ACHN (cell line): ENCODE measurements at regions not wholly inside any gene's neighbourhood (a gene's known extent, or its start where the extent isn't known, plus 50 kb on each side); places are given as distances from the start of the nearest gene placed in this dataset.

Experiments used
- DNase-seq: peaks from one replicate; pipeline ENCODE4 v3.0.0-alpha.2; 2015
- in situ Hi-C: cut with HindIII; loops from 2 replicates; pipeline ENCODE4 v1.10.0; 2017; ENCODE audit warnings: low sequenced_read_pairs, low pct_ligation_motif_present, low pct_unique_long_range_greater_than_20kb

DNA sequence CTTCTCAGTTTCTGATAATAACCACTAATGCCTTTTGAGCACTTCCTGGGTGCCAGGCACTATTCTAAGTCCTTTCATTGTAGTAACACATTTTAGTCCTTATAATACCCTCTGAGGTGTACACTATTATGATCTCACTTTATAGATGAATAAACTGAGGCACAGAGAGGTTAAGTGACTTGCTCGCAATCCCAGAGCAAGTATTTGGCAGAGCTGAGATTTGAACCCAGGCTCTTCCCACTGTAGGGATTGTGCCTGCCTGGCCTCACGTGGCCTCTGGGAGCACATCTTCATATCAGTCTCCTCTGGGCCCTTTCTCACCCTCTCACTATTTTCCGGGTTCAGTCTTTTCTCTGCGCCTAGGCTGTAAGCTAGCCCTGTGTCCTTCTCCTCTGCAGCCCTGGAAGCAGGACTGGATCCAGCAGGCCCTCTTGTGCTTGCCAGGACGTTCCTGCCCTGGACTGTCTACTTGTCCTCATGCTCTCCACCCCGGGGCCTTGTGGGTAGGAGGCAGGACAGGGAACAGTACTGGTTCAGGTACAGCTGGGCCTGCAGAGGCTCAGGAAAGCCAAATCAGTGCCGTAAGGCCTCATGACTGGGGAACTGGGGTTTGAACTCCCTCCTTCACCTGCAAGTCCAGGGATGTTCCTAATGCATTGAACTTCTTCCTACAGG, 139.6 kb downstream of the VEGFA start:
- DNase-seq = no peak
- in situ Hi-C loops = no loop called here

DNA sequence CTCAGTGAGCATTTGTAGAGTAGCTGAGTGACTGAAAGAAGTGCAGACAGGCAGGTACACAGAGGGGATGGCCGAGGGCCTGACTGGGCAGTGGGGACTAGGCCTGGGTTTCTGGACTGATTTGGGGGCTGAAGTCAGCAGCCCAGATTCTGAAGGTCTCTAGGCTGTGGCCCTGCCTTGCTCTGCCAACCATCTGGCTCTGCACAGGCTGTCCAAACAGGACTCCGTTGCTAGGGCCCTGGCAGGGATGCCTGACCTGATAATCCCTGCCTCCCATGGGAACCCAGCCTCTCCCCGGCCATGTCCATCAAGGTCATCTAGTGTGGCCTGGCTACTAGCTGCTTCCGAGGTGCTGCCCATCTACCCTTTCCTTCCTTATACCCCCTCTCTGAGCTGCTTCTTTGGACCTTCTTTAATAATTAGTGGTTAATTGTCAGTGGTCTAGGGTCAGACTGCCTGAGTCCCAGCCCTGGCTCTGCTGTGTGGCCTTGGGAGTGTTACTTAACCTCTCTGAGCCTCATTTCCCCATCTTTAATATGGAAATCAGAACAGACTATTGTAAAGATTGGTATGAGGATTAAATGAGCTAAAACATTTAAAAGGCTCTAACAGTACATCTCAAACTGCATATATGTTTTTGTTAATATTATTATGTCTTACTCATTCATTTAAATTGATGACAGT, 137.9 kb downstream of the VEGFA start:
- no peak for DNase-seq
- in situ Hi-C loops = no loop called here

DNA sequence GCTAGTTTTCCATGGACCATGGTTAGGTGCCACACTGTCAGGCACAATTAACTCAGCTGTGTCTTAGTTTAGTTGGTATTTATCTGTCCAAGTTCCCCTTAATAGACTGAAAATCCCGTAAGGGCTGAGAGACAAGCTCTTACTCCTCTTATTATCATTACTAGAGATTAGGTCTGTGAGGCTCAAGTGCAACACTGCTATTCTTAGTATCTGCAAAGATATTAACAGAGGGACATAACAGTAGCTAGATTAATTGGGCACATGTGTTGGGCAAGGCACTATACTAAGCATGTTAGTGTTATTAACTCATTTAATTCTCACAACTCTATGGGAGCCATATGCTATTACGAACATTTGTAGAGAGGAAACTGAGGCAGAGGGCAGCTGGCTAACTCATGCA, 137.3 kb downstream of the VEGFA start:
- no peak for DNase-seq
- in situ Hi-C loops = no loop called here

DNA sequence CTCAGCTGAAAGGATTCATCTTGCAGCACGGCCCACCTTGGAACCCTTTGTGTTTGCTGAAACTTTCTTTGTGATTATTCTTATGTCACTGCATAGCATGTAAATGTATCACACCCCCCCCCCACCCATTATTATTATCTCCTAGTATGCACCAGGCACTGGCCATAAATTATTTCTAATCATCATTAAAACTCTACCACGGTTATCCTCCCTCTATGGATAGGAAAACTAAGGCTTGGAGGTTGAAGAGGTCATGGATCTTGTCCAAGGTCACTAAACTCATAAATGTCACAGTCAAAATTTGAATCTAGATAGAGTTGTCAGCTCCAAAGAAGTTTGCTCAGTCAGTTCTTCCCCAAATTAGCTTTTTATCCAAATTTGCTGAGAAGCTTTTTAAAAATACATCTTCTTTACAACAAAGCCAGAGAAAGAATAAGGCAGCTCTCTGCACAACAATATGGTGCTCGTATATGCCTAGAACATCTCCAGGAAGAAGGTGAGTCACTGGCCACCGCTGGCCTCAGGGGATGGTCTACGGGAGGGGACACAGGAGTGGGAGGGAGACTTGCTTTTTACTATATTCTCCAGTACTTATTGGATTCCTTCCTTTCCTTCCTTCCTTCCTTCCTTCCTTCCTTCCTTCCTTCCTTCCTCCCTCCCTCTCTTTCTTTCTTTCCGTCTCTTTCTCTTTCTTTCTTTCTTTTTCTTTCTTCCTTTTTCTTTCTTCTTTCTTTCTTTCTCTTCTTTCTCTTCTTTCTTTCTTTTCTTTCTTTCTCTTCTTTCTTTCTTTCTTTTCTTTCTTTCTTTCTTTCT, 134.5 kb downstream of the VEGFA start:
- in situ Hi-C loops = no loop called here
- no peak for DNase-seq

DNA sequence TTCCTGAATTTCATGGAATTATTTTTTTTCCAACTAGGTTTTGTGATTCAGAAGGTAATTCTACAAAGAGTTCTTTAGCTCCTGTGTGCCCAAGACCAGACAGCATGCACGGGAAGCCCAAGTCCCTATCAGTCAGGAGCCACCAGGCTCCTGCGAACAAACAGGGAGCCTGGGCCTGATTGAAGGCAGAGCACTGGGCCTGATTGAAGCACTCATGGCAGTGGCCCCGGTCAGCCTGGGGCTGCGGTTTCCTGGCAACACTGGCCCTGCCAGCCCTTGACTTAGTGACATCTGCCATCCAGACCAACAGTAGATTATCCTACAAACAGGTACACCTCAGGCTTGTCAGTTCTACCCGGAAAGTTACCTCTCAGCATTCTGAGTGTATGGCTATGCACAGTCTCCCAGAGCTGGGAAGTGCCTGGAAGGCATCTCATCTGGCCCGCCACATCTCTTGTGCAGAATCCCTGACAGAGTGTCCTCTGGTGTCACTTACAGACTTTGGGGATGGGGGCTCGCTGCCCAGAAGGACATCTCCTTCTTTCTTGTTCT, 133.8 kb downstream of the VEGFA start:
- no peak for DNase-seq
- in situ Hi-C loops = no loop called here

DNA sequence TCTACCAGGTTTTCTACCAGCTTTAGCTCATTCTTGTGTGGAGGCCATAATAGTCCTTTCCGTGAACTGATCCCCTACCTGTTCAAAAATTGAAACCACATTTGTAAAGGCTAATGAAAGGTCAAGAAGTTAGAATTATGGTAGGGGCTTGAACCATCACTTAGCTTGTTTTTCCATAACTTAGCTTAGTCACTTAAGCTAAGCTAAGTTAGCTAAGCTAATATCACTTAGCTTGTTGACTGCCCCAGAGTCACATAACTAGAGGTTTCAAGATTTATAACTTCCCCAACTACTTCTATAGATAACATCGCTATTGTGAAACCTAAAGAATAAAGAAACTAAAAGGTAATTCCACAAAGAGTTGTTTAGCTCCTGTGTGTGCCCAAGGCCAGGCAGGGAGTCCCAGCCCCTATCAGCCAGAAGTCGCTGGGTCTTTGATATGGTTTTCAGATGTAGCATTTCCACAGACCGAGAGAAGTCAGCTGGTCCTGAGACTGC, 131.8 kb downstream of the VEGFA start:
- no peak for DNase-seq
- in situ Hi-C loops = no loop called here

DNA sequence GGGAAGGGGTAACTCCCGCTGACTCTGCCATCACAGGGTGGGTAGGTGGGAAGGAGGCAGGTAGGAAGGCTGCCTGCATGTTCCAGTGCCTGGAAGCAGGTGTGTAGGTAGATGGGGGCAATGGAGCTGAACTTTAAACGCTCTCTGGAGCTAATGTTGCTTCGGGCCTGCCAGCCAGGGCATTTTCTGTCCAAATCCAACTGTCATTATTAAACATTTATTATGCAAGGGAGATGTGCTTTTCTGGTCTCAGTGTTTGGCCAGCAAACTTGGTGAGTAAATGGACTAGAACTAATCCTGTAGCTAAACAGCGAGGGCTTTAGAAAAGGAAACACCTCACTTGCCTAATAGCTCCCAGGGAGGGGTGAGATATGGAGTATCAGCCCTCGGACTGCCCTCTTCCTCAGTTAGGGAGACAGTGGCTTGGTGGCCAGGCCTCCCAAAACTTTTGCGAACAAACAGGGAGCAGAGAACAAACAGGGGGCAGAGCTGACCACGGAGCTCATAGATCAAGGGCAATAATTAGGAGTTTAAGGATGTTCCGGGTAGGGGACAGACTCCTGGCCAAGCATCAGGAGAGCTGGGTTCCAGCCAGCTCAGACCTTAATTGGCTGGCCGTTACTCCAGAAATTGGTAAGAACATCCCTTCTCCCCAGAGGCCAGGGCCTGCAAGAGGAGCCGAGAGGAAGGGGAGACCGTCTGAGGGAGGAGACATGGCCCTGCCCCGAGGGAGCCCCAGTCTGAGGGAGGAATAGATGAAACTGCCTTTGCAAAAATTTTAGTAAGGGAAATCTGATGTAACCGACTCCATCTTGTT, 131.1 kb downstream of the VEGFA start:
- in situ Hi-C loops = no loop called here
- no peak for DNase-seq

DNA sequence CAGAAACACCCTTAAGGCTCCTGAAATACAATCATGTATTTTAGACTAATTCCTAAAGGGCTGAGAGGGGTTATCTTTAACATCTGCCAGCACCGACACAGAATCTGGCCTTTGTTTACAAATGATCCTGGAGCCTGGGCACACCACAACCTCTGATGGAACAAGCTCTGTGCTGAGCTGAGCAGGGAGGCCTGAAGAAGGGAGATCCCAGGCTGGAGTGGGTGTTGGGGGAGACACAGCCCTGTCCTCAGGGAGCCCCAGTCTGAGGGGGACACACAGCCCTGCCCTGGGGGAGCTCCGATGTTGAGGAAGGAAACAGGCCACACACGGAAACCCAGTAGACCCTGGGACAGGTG, 130.5 kb downstream of the VEGFA start:
- DNase-seq = no peak
- in situ Hi-C loops = no loop called here

DNA sequence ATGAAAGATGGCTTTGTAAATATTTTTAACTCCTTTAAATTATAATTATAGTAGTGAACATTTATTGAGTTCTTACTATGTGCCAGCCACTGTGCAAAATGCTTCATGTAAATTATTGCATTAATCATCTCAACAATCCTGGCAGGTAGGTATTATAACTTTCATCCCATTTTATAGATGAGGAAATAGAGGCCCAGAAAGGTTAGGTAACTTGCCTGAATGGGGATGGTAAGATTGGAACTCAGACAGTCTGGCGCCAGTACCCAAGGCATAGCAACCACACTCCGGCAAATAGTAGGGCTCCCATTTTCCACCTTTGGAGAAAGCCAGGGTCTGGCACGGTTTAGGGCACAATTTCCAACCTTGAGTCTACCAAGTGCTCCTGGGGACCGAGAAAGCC, 129.8 kb downstream of the VEGFA start:
- DNase-seq = no peak
- in situ Hi-C loops = no loop called here

DNA sequence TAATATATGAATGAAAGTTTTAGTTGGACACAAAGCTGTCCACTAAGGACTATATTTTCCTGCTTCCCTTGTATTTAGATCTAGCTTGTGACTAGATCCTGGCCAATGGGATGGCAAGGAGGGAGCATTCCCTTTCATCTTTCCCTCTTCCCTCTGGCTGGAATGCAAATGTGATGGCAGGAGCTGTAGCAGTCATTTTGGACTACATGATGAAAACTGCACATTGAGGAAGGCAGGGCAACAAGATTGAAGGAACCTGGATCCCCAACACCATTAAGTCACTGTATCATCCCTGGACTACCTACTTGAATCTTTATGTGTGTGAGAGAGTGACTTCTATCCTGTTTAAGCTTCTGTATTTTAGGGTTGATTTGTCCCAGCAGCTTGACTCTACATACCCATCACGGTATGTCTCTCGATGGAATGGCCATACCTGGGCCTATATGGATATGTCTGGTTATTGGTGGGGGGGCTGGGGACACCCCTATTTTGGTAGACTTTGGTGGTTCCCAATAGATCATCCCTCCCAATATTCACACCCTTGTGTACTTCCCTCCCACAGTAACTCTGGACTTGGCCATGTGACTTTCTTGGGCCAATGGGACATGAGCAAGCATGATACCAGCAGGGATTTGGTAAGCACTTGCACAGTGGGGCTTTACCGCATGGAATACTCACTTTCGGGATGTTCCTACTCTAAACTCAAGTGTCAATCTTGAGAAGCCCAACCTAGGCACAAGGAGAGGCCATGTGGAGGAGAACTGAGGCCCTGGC, 128.5 kb downstream of the VEGFA start:
- in situ Hi-C loops = no loop called here

DNA sequence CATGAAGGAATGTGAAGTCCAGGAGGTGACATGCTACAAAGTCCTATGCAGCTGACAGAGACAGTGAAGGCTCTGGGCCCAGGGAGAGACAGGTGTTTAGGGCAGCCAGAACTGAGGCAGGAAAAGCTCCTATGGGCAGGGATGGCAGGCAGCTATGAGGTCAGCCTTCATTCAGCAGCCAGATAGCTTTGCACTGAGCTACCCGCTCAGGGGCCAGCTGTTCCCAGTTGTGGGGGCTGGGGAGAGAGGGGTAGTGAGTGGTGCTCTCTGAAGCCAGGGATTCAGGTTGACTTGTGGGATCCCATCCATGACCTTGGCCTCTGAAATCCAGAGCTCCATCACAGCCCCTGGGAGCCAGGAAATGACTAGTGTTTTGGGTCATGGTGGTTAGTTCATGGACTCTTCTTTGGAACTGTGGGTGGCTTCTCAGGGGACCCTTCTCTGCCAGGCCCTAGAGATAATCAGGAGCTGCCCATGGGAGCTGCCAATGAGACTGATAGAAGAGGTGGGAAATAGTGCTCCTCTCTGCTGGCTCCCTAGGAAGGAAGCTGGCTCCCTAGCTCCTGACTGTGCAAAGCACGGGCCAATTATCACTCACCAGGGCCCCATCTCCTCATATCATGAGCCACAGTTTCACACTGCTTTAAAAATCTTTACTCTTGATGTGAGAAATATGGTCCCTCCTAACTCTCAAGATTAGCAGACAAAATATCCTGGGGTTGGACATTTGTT, 127.7 kb downstream of the VEGFA start:
- in situ Hi-C loops = no loop called here
- no peak for DNase-seq

More for the DNA sequence above, 128.5 kb downstream of the VEGFA start:
- DNase-seq = no peak

DNA sequence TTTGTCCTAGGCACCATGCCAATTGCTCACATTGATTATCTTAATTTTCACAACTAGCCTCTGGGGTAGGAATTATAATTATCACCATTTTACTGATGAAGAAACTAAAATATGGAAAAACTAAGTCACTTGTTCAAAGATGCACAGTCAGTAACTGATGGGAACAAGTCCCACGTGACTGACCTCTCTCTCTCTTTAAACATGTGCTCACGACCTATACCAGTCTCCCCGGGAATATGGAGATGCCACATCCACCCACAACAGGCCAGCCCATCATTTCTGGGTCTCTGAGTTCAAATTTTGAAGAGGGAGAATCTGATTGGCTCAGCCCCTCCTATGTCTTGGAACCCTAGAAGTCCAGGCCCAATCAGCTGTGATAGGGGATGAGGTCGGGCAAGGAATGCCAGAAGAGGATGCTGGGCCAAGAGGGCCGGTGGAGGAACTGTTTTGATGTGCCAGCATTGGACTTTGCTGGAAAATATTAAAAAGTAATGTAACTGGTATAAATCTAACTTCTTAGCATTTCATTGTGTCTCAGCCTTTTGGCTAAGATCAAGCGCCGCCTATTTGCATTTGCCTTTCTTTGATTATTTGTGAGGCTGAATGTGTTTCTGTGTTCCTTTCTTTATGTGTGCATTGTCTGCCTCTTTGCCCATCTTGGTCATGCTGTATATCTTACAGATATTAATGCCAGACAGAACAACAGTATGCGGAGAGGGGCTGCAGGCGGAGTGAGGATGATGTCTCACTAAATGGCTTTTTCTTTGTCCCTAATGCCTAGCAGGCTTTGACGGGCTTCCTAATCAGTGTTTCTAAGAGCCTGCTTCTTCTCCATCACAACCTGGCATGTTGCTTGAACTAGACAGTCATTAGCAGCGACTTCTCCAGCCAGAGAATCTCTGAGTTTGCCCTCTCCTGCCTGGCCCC, 126.6 kb downstream of the VEGFA start:
- in situ Hi-C loops = no loop called here

DNA sequence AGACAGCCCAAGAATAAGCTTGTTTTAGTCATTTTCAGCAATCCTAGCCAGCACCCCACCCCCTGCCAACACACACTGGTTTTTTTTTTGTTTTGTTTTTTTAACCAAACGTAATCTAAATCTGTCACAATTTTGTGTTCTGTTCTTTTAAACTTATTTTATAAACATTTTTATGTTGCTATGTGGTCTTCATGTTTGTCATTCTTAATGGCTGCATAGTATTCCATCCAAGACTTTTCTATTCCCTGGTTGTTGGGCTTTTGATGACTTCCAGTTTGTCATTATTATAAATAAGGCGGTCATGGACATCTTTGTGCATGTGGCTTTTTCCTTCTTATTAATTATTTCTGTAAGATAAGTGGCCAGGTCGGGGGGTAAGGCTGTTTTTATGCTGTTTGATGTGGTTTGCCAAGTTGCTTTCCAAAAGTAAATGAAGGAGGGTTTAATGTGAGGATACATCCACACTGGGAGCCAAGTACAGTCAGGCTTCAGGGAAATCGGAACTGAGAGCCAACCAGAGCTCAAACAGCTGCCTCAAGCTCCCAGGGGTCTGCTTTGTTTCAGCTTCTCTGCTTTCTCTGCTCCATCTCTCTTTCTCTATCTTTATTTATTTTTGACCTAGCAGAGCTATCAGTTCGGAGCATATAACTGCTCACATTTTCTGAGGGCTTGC, 125.8 kb downstream of the VEGFA start:
- no peak for DNase-seq
- in situ Hi-C loops = no loop called here

More for the DNA sequence above, 126.6 kb downstream of the VEGFA start:
- DNase-seq = no peak

DNA sequence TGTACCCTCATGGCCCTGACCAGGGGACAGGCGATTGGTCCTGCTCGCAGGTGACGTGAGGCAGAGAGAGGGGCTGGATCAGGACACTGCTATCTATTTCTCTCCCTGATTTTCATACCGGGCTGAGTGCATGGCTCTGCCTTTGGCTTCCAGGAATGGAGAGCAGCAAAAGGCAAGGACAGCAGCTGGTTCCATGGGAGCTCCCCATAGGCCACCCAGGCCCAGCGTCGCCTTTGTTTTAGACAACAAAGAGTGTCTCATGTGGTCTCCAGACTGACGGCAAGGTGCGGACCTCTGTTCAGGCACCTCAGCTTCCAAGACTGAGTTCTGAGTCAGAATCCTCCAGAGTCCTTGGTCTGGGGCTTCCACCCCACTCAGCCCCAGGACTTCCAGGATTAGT, 123.1 kb downstream of the VEGFA start:
- in situ Hi-C loops = no loop called here
- DNase-seq = no peak

DNA sequence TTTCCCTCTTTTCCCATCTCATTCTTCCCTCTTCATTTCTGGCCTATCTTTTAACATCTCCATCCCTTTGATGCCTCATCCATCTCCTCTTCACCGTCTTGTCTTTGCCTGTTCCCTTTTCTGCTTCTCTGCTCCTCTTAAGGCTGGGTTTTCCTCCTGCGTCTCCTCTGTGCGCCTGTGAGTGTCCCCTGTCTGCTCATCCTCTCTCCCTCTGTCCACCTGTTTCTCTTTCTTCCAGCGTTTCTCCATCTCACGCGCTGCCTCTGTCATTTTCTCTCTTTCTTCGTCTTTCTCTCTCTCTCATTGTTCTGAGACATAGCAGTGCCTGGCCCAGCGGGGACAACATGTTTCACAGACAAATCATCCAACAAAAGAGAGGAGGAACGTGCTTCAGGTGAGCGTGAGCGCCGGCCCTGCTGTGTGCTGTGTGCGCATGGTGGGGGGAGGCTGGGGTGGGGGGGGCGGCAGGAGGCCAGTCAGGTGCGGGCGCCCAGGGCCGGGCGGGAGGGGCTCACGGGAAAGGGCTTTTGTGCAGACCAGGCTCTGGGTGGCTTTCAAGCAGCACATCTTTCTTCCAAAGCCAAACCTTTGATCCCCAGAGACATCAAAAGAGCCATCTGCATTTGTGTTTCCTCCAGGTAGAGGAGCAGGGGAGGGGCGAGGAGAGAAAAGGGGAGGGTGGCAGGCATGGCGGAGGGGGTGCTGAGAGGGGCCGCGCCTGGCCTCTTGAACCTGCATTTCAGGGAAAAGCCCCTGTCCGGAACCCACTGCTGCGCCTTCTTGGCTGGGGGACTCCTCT, 121.3 kb downstream of the VEGFA start:
- in situ Hi-C loops = no loop called here
- DNase-seq = no peak
